Retina (tissue), 1 donor: ENCODE measurements at regions not wholly inside any gene's neighbourhood (a gene's known extent, or its start where the extent isn't known, plus 50 kb on each side); places are given as distances from the start of the nearest gene placed in this dataset.
A peak's percentile ranks its signal among the peaks of the same experiment; 100 is the strongest.

Experiments
- DNase-seq: peaks from one replicate; pipeline ENCODE4 v3.0.0-alpha.2; 2016

DNA sequence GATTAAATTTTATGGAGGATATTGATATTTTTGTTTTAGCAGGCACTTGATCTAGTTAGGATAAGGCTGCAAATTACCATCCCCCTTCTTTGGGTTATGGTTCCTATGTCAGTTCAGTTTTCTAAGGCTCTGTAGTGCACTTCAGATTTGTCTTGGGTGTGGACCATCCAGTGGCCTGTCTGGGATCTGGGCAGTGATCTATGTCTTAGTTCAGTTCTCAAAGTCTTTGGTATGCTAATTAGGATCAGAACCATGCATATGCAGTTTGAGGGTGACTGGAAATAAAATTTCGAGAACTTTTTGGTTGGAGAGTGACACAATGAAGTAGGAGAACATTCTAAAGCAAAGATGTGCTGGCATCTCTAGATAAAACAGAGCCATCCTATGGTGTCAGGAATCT is 388.2 kb downstream of the MID1IP1 start:
- DNase-seq, result no peak

DNA sequence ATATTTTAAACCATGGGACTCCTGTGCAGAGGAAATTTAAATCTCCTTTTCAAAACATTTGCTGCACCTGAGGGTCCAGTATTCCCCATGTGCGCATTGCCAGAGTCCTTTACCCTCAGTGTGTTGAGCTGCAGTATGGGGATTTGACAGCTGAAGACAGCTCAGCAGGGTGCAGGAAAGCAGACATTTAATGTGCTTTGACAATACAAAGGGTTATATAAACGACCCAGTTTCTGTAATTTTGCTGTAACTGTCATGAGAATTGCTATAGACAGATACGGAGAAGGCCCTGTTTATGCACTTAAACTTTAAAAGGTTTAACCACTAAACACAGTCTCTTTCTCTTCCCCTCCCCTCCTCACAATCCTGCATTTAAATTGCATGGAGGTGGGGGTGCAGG is 393.4 kb downstream of the MID1IP1 start:
- DNase-seq, result no peak

DNA sequence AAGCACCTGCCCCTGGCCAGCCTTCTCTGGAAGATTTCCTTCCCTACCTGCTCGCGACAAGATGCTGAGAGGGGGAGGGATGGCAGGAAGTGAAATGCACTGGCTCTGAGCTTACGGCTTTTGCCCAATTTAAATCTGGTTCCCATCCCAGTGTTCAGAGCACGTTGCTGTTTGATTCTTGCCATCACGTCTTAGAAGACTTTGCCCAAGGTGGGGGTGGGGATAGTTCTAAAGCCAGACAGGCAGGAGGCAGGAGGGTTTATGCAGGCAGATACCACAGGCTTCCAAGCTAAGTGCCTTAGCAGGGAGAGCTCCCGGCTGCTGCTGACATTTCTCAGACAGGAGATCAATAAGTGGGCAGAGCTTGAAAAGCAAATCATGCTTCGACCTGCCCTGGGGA is 393.9 kb downstream of the MID1IP1 start:
- DNase-seq, result peak; percentile 60

DNA sequence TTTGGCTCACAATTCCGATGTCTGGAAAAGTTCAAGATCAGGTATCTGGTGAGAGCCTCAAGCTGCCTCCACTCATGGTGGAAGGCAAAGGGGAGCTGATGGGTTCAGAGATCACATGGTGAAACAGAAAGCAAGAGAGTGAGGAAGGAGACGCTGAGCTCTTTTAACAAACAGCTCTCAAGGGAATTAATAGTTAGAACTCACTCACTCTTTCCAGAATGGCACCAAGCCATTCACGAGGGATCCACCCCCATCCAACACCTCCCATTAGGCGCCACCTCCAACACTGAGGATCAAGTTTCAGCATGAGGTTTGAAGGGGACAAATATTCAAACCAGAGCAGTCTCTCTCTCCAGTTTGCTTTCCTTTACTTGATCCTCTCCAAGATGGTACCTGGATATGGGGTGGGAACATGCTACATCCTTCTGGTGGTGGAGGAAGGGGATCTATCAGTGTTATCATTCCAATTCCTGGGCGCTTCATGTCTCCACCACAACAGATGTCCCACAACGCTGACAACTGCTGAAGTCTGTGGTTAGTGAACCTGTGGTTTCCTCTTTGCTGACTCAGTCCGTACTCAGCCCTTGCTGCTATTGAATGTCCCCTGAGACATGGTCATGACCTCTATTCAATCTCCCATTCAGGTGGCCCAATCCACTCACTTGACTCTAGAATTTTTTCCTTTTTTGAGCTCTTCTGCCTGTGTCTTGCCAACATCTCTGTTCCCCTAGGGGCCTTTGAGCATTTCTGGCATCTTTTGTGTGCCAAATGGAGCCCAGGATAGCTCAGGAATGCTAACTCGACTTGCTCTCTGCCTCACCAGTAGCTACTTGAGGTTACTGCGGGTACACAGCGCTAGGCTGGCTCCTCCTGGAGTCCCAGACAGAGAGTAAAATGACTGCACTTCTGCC is 395.2 kb downstream of the MID1IP1 start:
- no peak for DNase-seq

DNA sequence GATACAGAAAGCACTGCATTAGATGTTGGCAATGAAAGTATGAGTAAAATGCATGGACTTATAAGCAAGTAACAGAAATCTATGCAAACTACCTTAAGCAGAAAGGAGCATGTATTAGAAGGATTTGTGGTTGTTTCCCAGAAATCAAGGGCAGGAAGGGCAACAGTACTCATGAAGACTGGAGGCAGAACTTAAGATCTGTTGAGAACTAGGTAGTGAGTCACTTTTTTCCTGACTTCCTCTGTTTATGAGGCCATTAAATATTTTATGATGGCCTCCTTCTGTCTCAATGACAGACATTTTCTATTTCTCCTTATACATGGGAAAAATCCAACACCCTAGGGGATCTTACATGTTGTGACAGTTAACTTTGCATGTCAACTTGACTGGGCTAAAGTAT is 398.2 kb downstream of the MID1IP1 start:
- no peak for DNase-seq

DNA sequence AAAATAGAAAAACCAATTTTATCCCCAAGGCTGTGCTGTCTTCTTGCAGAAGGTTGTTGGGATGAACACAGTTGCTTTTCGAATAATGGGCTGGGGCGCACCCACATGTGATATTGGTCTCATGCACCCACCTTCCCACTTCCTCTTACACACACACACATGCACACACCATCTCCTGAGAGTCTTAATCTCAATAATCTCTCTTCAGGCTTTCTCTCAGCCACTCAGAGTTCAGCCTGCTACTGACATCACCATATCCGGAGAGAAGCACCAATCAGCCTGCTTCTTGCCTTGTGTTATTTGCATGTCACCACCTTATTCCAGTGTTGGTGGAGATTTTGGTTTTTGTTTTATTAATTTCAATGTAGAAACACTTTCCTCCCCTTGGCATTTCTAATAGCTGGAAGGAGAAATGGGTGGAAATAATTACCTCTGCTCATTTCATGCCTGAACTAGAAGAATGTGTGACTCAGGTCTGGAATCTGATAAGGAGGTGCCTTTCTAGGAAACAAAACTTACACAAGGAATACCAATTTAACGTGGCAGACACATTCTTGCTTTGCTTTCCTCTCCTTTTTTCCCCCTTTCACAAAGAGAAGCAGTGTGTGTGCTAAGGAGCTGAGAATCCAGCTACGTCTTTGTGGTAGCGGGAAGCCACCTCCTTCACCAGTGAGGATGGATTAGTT is 400.2 kb downstream of the MID1IP1 start:
- no peak for DNase-seq

DNA sequence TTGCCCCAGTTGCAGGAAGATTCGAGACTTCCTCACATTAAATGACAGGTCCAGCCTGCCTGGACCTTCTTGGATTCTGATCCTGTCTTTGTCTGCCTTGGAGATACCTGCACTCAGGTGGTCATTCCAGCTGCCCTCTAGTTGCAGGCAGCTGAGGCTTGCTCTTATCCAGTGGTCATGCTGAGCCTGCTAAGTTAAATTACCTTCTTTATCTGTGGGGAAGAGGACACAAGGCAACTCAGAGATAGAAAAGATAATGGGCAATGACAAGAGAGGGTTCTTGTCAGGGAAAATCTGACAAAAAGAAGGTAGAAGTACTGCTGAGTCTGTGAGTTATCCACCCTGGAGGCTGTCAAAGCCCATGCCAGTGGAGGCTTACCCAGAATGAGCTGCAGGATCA is 401.4 kb downstream of the MID1IP1 start:
- DNase-seq, result no peak

DNA sequence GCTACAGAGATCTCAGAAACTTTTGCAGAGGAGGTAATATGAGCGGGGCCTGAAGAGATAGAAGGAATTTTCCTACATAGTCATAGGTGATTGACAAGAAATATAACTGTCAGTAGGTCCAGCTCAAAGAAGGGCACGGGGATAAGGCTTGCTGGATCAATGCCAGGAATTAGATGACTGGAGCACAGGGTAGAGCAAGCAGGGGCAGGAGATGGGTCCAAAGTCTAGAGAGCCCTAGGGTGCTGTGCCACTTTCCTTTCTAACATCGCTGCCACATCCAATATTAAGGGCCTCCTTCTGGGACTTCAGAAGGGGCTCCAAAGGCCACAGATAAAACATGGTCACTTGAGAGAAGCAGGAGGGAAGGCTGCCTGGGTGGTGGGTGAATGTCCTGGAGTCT is 402.2 kb downstream of the MID1IP1 start:
- DNase-seq, result no peak

DNA sequence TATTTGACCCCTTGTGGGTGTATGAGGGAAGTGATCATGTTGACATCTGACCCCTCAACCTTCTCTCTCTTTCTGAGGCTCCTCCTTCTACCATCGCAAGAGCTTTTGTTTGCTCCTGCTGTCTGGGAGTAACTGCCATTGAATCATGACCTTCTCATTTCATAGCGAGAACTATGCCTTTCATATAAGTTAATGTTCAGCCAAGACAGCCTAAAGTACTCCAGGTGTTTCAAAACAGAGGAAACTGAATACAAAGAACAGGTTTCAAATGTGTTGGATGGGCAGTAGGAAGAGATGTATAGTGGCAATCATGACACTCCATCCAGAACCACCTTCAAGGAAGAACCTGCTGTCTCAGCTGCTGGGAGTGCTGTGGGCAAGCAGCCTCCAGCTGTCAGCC is 403.1 kb downstream of the MID1IP1 start:
- DNase-seq, result no peak

DNA sequence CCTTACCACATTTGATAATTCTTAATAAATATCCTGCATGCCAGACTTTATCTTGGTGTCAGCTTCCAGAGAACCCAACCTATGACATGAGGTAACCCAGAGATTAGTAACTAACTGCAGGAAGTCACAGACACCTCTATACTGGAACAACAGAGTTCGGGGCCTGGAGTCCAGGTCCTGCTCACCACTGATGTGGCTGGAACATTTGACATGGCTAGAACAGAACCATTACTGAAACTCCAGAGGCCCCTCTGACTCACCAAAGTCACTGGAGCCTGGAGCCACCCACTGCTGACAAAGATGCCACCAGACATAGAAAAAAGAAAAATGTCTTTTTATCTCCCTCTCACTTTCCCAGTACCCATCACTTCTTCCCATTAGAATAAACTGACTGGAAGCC is 403.7 kb downstream of the MID1IP1 start:
- DNase-seq, result no peak

DNA sequence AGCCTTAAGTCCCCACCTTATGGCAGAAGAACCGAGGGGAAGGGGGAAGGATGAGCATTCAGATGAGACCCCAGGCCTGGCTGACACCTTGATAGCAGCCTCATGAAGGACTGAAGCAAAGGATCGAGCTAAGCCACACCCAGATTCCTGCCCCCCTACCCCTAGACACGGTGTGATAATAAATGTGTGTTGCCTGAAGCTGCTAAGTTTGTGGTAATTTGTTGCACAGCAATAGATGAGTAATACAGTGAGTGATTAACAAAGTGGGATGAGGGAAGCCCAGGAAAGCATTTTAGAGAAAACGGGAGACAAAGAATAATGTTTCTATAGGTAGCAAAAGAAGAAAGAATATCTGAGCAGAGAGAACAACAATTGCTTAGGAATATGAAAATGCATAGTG is 404.2 kb downstream of the MID1IP1 start:
- DNase-seq, result no peak

DNA sequence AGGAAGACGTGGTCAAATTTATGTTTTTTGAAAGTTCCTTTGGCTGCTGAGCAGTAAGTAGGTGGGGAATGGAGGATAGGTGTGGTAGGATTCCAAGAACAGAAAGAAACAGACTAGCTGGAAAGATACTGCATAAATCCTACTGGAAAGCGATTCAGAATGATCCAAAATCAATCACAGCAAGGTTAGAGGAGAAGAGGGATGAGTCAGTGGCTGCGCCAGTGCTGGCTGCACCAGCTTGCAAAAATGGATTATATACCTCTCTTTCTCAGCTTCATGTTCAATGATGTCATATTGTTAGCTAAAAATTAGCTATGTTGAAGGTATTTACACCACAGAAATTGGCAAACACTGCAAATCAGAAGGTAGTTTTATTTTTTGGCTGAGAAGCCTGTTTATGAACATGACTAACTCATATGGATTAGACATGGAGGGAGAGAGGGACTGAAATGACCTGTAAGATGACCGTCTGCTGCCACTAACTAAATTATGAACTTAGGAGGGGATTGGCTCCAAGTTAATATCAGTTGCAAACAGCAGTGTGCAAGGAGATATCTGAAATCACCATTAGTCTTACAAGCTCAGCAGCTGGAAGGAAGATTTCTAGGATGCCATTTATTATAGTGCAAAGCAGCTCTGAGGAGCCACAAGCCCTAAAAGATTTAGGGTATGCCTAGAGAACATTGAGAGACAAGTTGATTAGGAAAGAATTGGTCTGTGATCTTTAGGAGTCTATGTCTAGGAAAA is 405.3 kb downstream of the MID1IP1 start:
- DNase-seq, result no peak

DNA sequence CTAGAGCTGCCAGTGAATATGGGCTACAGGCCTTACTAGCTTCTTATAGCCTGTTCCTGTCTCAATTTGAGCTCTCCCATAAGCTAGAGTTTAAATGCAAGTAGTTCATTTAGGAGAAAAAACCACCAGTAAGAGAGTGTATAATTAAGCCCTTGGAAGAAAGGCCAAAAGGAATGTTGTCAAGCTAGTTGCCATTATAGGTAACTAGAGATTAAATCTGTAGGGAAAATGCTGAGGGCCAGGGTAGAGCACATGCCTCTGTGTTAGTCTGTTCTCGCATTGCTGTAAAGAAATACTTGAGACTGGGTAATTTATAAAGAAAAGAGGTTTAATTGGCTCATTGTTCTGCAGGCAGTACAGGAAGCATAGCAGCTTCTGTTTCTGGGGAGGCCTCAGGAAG is 410.2 kb downstream of the MID1IP1 start:
- DNase-seq, result no peak

DNA sequence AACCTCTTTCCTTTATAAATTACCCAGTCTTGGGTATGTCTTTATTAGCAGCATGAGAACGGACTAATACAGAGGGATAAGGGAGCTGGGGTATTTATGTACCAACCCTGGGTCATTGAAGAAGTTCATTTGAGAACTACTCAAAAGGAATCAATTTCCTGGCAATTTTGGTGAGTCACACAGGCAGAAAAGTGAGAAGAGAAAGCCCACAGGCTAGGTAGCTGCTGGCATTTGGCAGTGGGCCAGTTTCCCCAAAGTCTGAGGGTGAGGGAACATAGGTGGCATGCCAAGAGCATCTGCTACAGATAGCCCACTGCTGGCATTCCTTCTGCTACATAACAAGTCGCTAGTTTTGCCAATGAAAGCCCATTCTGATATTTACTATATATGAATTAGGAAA is 411.2 kb downstream of the MID1IP1 start:
- DNase-seq, result no peak

DNA sequence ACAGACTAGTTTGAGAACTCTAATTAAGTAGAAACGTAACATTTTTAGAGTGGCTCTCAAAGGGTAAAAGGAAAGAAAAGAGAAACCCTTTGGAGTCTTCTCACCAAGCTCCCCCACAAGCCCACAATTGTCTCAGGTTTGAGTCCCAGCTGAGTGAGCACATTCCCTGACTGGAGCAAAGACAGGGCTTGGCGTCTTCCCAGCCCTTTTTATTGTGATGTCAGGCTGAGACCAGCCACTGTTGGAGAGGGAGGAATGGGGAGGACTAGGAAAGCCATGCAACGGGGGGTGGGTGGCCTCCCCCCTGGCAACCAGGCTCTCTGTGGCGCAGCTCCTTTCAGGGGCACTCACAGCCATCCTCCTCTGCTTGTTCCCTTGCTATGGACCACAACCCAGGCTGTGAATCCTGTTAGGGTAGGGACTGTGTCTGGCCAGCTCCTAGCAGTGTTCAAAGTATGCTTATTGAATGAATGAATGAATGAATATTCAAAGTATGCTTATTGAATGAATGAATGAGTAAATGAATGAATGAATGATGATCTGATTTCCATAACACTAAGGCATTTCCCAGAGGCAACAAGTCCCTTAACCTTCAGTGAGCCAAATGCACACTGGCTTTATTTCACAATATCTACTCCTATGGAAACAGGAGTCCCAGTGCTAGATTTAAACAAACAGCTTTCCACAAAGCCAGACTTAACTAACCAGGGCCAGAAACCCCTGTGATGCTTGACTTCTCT is 413.3 kb downstream of the MID1IP1 start:
- DNase-seq, result no peak

DNA sequence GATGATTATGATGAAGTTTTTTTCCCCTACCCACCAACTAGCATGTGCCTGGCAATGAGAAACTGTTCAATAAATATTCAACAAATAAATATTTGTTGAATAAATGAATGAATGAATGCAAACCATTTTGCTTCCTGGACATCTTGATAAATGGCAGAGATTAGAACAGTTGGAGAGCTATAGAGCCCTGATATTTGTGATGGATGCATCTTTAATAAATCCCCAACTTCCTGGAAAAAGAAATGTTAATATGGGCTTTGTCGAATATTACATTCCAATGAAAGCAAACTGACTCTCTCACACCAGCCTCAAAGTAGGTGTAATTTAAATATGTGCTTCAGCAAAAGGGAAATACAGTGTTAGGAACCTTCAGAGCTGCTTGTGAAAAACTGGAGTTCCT is 419.7 kb downstream of the MID1IP1 start:
- DNase-seq, result no peak

DNA sequence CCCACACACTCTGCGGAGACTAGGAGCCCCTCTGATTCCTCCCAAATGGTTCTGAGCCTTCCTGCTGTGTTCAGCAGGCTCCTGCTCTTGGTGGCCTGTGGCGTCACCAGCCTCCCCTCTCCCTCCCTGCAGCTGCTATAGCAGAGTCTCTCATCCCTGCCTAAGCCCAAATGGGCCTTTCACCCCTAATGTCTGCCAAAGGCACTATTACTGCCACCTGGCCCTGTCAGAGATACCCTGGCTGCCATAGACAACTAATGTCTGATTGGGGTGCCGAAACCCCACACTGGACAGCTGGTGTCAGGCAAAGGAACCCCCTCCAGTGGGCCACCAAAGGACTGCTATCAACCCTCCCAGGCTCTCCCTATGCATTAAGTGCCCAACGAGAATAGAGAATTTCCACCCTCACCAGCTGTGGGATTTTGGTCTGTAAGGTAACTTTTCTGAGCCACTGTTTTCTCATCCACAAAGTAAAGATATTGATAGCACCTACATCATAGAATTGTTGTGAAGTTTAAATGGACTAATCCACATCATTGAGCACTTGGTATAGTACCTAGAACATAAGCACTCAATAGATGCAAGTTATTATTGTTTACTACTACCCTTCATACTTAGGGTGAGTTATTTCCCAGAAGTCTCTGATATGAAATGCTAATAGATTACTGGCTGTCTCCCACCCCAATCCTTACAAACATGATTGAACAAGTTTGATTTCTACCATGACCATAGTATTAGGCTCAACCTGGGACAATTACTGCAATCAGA is 421.3 kb downstream of the MID1IP1 start:
- no peak for DNase-seq

DNA sequence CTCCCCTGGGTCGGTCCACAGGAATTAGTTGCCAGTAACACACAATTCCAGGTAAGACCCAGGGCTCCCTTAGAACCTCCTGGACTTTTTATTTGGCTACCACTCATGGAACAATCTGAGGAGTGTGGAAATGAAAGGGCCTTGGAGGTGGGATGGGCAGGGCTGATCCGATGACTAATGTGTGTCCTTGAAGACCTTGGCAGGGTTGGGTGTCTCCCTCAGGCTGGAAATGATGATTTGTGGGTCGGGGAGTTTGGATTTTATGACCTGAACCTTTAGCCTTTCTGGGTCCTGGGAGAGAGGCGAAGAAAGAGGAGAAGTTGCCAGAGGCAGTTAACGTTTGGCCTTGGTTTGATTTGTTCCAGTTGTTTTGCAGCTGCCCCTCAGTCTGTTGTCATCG is 425.0 kb downstream of the MID1IP1 start:
- DNase-seq, result no peak

DNA sequence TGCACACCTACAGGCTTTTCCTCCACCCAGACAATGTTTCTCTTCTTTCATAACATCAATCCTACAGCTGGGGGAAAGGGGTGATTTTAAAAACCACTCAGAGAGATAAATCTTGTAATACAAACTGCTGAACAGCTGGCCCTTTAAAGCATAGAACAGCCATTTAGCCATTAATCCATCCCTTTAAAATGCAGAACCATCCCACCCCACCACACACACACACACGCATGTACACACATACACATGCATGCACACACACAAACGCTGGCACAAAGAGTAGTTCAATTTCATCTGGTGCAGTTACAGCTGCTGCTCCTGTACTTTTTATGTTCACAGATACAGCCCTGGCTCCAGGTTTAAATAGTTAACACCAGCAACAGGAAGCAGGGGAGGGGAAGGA is 426.1 kb downstream of the MID1IP1 start:
- DNase-seq, result no peak

DNA sequence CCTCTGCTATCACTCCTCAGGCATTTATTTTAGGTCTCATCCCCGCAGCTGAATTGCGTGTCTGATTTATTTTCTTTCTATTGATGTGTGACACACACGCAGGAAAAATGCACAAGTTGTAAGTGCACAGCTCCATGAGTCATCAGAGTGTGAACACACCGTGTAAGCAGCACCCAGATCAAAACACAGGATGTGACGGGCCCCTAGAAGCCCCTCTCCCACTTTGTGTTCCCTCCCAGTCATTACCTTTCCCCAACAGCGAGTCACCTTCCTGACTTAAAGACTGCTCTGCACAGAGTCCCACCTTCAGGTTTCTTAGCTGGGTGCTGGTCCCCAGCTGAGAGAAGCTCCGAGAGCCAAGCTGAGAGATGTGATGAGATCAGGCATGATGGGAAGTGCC is 436.7 kb downstream of the MID1IP1 start:
- no peak for DNase-seq

DNA sequence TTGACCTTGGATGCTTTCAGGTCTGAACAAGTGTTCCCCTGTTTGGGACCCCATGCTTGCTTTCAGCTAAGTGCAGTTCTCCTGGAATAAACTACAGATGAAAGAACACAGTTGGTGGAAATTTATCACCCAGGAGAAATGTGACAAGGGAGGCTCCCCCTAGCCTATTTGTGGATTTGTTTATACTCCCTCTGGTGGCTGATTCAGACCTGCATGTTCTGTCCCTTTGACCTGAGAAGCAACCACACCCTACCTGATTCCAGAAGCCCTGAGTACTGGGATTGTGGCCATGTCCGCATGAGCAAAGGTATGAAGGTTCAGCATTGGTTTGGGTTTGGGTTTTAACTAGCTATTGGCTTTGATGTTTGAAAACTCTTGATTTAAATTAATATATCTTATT is 440.9 kb downstream of the MID1IP1 start:
- no peak for DNase-seq

DNA sequence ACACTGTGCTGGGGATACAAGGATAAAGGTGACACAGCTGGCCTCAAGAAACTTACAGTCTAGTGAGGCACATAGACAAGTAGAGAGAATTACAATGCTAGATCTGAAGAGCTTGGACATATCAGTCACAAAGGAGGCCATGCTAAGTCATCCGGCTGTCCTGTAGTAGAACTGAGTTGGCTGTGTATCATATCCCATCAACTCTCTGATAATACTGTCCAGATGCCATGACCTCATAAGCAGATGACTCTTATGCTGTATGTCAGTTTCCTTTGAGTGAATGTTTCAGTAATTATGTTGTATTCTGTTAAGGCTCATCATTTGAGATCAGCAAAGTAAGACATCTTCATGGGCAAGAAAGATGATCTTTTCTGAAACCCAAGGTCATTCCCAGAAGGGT is 442.9 kb downstream of the MID1IP1 start:
- no peak for DNase-seq
